Epithelial cell of esophagus (primary cell): ENCODE measurements at regions not wholly inside any gene's neighbourhood (a gene's known extent, or its start where the extent isn't known, plus 50 kb on each side); places are given as distances from the start of the nearest gene placed in this dataset.
"Not testable (repeated sequence)": the region's sequence is repeated elsewhere in the genome, so short reads cannot be mapped to it uniquely, and the experiment has no call there.

ENCODE experiments used
- DNase-seq: peaks from one replicate; pipeline ENCODE4 v3.0.0; 2010; ENCODE audit warnings: low read depth
- H3K4me3 ChIP-seq: 2 replicates; pipeline ENCODE4 v1.5.1; 2011; ENCODE audit warnings: mild to moderate bottlenecking, low read length, control low read depth
- TF ChIP-seq, protein P1 (sequence below): IDR thresholded peaks from 2 replicates; pipeline ENCODE4 v1.5.1; 2011; ENCODE audit warnings: low read depth, mild to moderate bottlenecking, low read length, control low read depth, inconsistent platforms; ENCODE audit not compliant: insufficient read depth; ENCODE audit errors: missing control alignments

DNA sequence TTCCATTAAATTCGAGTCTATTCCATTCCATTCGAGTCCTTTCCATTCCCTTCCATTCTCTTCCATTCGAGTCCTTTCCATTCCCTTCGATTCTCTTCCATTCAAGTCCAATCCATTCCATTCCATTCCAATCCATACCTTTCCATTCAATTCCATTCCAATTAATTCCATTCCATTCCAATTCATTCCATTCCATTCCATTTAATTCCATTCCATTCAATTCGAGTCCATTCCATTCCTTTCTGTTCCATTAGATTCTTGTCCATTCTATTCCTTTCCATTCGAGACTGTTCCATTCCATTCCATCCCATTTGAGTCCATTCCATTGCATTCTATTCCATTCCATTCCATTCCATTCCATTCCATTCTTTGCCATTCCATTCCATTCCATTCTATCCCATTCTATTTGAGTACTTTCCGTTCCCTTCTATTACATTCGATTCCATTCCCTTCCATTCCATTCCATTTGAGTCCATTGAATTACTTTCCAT lies 1130.0 kb downstream of the RPIA start:
- H3K4me3 ChIP-seq = no peak overlapping the region
- no peak for DNase-seq
- TF ChIP-seq, protein P1, sequence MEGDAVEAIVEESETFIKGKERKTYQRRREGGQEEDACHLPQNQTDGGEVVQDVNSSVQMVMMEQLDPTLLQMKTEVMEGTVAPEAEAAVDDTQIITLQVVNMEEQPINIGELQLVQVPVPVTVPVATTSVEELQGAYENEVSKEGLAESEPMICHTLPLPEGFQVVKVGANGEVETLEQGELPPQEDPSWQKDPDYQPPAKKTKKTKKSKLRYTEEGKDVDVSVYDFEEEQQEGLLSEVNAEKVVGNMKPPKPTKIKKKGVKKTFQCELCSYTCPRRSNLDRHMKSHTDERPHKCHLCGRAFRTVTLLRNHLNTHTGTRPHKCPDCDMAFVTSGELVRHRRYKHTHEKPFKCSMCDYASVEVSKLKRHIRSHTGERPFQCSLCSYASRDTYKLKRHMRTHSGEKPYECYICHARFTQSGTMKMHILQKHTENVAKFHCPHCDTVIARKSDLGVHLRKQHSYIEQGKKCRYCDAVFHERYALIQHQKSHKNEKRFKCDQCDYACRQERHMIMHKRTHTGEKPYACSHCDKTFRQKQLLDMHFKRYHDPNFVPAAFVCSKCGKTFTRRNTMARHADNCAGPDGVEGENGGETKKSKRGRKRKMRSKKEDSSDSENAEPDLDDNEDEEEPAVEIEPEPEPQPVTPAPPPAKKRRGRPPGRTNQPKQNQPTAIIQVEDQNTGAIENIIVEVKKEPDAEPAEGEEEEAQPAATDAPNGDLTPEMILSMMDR = no peak

DNA sequence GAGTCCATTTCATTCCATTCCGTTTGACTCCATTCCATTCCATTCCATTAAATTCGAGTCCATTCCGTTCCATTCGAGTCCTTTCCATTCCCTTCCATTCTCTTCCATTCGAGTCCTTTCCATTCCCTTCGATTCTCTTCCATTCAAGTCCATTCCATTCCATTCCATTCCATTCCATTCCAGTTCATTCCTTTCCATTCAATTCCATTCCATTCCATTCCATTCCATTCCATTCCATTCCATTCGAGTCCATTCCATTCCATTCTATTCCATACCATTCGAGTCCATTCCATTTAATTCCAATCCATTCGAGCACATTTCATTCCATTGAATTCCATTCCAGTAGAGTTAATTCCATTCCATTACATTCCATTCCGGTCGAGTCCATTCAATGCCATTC lies 1130.9 kb downstream of the RPIA start:
- H3K4me3 ChIP-seq, DNase-seq: not testable (repeated sequence)

DNA sequence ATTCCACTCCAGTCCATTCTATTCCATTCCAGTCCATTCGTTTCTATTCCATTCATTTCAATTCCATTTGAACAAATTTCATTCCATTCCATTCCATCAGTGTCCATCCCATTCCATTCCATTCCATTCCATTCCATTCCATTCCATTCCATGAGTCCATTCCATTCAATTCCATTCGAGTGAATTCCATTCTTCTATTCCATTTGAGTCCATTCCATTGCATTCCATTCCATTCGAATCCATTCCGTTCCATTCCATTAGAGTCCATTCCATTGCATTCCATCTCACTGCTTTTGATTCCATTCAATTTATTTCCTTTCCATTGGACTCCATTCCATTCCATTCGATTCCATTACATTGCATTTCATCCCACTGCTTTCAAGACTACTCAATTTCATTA lies 1132.1 kb downstream of the RPIA start:
- H3K4me3 ChIP-seq = no peak overlapping the region
- TF ChIP-seq, protein P1 = no peak
- no peak for DNase-seq

DNA sequence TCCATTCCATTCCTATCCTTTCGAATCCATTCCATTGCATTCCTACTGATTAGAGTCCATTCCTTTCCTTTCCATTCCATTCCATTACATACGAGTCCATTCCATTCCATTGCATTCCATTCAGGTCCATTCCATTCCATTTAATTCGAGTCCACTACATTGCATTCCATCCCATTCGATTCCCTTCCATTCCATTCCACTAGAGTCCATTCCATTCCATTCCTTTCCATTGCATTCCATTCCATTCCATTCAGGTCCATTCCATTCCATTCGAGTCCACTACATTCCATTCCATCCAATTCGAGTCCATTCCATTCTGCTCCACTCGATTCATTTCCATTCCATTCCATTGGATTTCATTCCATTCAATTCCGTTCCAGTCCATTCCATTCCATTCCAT lies 1133.6 kb downstream of the RPIA start:
- DNase-seq = no peak
- TF ChIP-seq, protein P1 = no peak
- H3K4me3 ChIP-seq = no peak overlapping the region

GRCh38 chr2:89826741-89827140 lies 1135.3 kb downstream of the RPIA start:
- not testable (repeated sequence) for DNase-seq, H3K4me3 ChIP-seq

- H3K4me3 ChIP-seq, DNase-seq: not testable (repeated sequence)
Measured at GRCh38 chr2:89827829-89828228, 1136.4 kb downstream of the RPIA start.

- DNase-seq = not testable (repeated sequence)
Measured at GRCh38 chr2:89828416-89828815, 1136.9 kb downstream of the RPIA start.

GRCh38 chr2:89828961-89829631 lies 1137.6 kb downstream of the RPIA start:
- H3K4me3 ChIP-seq, DNase-seq: not testable (repeated sequence)

More at GRCh38 chr2:89828416-89828815, 1136.9 kb downstream of the RPIA start:
- not testable (repeated sequence) for H3K4me3 ChIP-seq

GRCh38 chr2:89829828-89830227 lies 1138.4 kb downstream of the RPIA start:
- no peak for DNase-seq
- TF ChIP-seq, protein P1 = no peak
- no peak overlapping the region for H3K4me3 ChIP-seq

DNA sequence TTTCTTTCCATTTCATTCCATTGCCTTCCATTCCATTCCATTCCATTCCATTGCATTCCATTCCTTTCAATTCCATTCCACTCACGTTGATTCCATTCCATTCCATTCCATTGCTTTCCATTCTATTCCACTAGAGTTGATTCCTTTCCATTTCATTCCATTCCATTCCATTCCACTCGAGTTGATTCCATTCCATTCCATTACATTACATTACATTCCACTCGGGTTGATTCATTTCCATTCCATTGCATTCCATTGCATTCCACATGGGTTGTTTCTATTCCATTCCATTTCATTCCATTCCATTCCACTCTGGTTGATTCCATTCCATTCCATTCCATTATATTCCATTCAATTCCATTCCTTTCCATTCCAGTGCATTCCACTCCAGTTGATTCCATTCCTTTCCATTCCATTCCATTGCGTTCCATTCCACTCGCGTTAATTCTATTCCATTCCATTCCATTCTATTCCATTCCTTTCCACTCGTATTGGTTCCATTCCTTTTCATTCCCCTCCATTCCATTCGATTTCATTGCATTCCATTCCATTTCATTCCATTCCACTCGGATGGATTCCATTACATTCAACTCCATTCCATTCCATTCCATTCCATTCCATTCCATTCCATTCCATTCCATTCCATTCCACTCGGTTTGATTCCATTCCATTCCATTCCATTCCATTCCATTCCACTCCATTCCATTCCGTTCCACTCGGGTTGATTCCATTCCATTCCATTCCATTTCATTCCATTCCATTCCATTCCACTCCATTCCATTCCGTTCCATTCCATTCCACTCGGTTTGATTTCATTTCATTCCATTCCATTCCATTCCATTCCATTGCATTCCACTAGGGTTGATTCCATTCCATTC lies 1139.1 kb downstream of the RPIA start:
- H3K4me3 ChIP-seq, DNase-seq: not testable (repeated sequence)
